GM19397 (cell line): ENCODE measurements at regions not wholly inside any gene's neighbourhood (a gene's known extent, or its start where the extent isn't known, plus 50 kb on each side); places are given as distances from the start of the nearest gene placed in this dataset.
A peak's percentile ranks its signal among the peaks of the same experiment; 100 is the strongest.

Source experiments
- ATAC-seq: cut with Tn5 transposase; IDR thresholded peaks from one replicate; pipeline ENCODE4 v1.9.1; 2021; ENCODE audit warnings: mild to moderate bottlenecking, moderate library complexity; ENCODE audit not compliant: unreplicated experiment

DNA sequence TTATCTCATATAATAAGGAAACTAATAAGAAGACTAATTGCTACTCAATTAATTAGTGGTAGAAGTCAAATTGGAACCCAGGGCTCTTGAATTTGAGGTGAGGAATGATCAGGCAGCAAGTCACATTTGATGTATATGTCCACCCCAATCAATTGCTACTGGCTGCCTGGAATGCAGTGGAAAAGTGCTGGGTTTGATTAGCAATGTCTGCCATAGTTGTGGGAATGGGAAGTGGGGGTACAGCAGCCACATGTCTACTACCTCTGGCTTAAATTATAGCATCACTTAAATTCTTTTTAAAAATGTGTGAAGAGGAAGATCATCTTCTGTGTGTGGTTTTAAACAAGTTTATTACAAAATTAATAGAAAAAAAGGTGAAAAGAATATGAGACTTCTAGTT, 50.8 kb upstream of the NAV2 start:
- ATAC-seq, result no peak

DNA sequence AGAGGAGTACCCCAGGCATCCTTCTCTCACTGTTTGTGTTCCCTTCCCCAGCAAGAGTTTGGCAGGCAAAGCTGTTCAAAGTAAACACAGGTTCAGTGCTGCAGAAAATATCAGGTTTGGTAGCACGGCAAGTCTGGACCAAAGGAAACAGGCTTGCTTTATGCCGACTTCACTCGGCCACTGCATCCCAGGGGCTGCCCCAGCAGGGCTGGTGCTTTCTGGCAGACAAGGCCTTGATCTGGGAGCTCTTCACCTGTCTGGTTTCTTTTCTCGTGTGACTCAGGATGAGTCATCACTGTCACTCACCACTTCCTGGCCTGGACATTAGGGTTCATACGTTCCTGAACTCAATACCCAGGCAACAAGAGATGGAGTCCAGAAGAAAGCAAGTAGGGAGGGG, 52.6 kb upstream of the NAV2 start:
- peak; percentile 99 for ATAC-seq

DNA sequence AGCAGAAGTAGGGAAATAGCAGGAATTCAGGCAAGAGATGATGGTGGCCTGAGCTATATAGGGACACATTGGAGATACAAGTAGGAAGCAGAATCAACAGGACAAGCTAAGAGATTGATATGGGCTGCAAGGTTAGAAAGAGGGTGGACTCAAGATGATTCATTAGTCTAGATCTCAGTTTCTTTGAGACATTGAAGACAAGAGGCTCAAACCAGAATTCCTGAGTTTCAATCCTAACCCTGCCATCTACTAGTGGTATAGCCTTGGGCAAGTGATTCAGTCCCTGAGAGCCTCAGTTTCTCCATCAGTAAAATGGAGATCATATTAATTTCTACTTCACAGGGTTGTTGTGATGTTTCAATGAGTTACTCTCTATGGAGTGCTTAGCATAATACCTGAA, 53.1 kb upstream of the NAV2 start:
- ATAC-seq, result no peak

DNA sequence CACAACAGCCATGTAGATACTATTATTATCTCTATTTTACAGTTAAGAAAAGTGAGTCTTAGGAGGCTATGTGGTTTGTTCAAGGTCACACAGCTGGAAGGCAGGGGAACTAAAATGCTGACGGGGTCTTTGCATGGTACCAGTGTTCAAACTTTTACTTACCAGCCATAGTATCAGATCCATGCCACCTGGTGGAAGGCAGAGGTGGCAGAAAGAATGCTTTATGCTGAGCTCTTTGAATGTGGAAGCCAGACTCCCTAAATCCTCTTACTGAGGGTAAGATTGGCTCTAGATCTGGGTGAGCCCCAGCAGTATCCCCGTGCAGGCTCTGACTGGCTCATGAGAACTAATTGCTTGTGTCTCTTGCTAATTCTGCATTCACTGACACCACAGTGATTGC, 54.3 kb upstream of the NAV2 start:
- ATAC-seq, result no peak

DNA sequence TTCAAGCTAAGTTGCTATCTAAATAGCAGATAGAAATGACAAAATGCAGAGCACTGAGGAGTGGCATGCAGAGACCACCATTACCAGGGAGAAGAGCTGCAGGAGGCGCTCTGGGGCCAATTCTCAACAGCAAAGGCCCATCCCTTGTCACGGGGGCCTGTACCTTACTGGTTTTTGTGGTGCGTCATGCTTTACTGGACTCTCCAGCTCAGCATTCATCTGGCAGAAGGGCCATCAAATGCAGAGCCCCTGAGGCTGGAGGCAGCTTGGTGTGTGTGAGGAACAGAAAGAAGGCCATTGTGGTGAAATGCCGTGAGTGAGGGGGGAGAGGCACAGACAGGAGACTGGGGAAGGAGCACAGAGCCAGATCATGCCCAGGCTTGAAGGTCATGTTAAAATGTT, 56.5 kb upstream of the NAV2 start:
- ATAC-seq, result no peak

DNA sequence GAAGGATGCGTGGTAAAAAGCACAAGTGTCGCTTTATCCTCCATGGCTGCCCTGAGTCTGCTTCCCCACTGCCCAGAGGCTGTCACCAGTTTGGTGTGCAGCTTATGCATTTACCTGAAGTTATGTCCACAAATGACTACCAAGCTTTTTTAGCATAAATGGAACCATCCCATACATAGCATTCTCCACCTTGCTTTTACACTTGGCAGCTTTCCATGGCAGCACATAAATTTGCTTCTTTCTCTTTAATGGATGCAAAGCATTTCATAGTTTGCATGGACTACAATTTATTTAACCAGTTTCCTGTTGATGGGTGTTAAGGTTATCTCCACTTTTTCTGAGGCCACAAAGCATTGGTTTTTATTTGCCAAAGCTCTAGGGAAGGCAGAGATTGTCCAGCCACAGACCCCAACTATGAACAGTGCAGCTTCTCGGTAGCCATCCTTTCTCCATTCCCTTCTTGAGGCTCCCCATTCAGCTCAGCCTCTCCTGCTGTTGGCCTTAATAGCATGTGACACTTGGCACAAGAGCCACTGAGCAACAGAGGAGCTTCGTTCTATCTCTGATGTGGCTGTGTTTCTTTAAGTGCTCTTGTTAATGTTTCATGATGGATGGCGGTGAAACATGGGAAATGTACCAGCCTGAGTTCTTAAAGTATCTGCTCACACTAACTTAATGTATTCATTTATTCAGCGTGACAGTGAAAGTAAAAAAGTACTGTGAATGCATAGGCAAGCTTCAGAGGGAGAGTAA, 59.8 kb upstream of the NAV2 start:
- no peak for ATAC-seq

DNA sequence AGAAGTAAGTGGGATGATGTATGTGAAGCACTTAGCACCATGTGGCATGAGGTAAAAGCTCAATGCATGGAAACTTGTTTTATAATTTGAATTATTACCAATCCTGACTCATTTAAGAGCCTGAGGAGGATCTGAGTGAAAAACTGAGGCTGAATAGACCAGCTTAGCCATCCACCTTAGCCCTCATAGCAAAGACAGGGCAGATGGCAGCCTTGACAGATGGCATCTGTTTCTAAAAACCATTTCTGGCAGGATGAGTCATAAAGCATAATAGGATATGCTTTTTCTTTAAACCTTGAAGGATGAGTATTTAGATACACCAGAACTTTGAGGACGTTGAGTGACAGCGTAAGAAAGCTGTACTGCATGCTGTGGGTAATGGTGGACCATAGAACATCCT, 61.0 kb upstream of the NAV2 start:
- no peak for ATAC-seq

DNA sequence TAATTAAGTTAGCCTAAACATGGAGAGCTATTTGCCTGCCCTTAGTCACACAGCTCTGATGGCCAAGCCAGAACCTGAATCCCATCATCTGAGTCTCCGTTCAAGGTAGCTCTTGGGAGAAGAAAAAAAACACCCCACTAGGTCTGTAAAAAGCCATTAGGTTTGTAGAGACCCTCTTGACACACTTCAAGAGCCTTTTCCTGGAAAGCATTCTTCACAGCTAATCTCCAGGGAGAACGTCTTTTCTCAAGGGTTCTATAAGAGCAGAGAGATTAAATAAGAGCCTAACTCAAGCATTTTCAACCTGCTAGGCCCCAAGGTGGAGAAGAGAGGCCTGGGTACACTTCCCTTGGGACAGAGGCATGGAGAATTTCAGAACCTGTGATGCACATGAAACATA, 61.6 kb upstream of the NAV2 start:
- no peak for ATAC-seq

DNA sequence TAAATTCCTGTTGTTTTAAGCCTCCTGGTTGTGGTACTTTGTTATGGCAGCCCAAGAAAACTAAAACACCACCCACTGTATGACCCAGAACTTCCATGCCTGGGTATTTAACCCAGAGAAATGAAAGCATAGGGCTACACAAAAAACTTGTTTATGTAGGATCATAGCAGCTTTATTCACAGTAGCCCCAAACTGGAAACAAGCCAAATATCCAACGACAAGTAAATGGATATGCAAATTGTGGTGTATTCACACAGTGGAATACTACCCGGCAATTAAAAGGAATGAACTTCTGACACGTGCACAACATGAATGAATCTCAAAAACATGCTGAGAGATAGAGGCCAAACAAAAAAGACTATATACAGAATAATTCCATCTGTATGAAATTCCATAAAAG, 62.2 kb upstream of the NAV2 start:
- no peak for ATAC-seq

DNA sequence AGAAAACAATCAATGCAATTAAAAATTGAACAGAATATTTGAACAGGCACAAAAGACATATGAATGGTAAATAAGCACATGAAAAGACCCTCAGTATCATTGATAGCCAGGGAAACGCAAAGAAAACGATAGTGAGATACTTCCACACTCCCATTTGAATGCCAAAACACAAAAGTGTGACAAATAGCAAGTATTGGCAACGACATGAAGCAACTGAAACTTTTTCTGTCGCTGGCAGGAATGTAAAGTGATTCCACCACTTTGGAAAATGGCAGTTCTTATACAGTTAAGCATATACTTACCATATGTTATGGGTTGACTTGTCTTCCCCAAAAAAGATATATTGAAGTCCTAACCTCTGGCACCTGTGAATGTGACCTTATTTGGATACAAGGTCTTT, 62.9 kb upstream of the NAV2 start:
- ATAC-seq, result no peak

DNA sequence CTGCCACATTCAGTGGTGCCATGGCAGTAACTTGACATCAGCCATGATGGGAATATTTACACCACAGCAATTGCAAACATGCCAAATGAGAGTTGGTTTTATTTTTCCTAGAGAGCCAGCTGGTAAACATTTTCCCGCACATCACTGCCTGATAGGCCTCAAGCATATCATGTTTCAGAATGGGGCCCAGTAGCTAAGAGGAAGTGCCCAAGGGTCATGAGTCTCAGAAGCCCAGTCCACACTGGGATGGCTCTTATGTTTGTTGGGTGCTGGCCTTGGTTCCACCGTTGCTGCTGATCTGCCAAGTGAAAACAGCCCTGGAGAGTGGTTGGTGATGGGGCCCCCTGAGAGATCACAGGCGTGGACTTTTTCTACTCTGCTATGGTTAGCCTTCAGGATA, 64.3 kb upstream of the NAV2 start:
- ATAC-seq, result no peak

DNA sequence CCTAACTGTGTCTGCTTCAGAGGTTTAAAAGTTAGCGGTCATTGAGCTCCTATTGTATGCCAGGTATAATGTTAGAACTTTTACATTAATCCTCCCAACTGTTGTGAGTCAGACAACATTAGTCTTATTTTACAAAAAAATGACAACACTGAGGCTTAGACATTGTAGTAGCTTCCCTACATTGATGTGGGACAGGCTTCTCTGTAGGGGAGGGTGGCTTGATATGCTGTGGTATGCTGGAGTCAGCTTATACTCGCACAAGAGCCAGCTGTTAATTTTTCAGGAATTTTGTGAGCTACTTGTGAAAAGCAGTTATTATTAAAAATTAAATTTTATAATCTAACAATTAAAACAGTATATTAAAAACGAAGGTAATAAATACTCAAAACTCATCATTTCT, 64.8 kb upstream of the NAV2 start:
- ATAC-seq, result no peak

DNA sequence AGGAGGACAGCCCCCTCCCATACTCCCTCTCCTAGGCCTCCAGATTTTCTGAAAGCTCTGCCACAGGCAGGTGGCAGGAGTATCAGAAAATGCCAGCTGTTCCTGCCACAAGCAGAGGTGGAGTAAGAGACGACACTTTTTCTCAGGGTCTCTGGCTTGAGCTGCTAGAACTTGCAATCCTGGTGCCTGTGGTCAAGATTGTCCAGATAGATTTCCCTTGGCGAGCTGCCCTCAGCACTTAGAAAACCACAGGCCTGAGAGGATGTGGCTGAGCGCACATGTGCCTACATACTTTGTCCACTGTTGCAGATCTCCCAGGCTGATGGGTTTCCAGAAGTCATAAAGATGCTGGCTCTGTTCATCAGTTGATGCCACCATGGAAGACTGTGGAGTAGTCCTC, 65.7 kb upstream of the NAV2 start:
- no peak for ATAC-seq

DNA sequence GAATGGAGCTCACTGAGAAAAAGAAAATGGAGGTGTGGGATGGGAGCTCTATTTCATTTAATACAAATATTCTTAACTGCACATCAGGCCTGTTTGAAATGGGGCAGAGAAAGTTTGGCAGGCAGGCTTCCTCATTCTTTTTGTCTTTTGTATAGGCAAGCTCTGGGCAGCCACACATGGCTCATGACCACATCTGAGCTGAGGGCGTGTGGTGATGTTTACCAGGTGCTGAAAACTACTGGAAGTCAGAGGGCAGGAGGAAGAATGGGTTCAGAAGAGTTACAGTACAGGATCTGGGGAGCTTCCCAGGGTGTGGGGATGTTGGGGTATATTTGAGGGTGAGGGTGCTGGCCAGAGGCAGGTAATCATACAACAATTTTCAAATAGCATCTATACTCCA, 66.3 kb upstream of the NAV2 start:
- ATAC-seq, result no peak

DNA sequence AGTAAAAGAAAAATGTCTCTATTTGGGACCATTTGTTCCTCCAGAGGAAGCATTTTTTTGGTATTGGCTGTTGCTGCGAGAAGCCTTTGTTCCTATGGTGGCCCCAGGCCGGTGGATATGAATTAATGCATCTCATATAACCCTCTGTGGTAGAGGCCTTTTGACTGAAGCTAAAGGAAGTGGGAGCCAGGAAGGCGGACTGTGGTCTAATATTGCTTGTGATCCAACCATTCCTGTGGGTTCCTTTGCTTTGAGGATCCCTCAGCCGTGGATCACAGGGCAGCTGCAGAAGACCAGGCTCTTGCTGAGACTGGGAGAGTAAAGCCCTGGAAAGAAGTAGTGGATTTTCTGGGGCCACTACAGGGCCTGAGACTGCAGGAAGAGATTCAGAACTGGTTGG, 68.3 kb upstream of the NAV2 start:
- ATAC-seq, result no peak

DNA sequence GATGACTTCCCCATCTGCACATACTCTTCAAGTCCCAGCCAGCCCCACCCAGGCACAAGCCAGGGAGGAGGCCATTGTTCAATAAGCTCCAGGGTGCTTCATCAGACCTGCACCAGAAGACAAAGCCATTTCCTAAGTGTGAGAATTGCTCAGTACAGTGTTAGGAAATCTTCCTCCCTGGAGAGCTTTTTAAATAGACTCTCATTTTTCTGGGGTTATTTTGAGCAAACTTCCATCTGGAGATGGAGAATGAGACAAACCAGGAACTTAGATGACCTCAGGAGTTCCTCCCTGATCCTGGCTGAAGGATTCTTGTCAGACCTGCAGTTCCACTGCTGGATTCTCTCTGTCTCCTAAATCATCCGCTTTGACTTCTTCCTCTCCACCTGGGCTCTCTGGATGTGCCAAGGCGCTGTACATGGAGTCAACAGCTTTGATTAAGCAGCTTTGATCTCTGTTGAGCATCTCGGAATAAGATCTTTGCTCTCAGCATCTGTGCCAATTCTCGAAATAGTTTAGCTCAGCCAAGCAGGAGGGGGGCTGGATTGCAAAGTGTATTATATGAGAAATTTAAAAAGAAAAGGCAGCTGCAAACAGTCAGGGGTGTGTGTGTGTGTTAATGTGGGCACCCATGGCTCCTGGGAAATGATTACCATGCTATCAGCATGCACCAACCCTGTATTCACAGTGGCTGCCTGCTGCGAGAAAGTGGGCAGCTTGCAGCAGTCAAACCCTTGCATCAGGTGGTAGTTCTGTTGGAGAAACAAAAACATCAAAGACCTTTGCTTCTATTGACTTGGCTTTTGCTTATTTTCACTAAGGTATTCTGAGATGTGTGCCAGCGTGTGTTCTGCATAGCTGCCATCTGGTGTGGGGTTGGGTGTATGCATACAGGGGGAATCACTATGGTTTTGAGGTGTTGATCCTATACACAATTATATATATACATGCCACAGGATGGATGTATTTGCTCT, 70.2 kb upstream of the NAV2 start:
- no peak for ATAC-seq

DNA sequence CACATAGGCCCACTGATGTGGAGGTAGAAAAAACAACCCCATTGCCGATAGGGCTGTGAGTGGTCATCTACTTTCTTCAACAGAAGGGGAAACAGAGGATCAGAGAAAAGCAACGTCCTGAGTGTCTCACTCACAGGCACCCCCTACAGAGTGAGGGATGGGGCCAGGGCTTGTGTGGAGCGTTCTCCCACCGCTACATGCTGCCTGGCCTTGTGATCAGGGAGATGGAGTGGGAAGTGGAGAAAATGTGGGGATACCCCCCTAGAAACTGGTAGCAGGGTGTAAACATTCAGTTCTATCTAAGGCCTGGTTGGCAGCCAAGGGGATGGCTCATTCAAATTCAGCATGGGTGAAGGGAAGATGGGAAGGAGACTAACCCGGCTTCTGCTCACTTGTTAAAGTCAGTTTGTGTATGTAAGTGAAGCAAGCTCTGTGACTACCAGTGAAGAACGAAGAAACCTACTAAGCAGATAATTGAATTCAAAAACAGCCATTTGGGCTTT, 73.0 kb upstream of the NAV2 start:
- no peak for ATAC-seq

DNA sequence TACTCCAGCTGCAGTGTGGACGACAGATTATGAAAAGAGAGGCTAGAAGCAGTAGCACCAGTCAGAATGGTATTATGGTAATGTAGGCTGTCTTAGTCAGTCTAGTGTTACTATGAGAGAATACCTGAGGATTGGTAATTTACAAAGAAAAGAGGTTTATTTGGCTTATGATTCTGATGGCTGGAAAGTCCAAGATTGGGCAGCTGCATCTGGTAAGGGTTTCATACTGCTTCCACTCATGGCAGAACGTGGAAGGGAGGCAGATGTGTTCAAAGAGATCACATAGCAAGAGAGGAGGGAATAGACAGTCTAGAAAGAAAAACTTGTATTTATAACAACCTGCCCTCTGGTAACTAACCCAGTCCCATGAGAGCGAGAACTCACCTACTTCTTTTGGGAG, 77.3 kb upstream of the NAV2 start:
- ATAC-seq, result no peak

DNA sequence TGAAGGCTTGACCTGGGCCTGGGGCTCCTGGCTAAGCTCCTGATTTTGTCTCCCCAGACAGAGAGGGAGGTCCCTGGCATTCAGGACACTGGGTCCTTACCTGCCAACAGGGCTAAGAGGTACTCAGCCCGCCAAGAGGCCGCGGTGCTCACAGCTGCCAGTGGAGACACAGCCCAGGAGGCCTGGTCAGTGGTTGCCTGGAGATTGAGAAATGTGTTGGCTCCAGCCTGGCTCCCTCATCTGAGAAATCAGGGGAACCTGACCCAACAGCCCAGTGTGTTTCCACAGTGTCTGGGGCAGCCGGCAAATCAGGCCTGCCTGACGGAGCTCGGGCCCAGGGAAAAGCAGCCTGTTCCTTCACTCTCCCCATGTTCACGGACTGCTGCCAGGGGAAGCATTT, 79.4 kb upstream of the NAV2 start:
- no peak for ATAC-seq

DNA sequence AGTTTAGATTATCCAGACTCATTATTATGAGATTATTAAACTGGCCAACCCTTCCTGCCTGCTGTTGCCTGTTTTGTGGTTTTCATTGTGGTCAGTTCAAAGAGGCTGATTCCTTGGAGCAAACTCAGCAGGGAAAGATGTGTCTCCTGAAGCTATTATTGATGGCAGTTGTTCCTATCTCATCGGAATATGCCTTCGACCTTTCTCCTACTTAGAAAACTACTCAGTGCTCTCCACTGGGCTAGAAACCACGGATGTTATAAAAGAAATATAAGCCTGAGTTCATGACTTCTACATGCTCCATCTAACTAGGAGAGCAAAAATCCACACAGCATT, 80.2 kb upstream of the NAV2 start:
- ATAC-seq, result no peak

DNA sequence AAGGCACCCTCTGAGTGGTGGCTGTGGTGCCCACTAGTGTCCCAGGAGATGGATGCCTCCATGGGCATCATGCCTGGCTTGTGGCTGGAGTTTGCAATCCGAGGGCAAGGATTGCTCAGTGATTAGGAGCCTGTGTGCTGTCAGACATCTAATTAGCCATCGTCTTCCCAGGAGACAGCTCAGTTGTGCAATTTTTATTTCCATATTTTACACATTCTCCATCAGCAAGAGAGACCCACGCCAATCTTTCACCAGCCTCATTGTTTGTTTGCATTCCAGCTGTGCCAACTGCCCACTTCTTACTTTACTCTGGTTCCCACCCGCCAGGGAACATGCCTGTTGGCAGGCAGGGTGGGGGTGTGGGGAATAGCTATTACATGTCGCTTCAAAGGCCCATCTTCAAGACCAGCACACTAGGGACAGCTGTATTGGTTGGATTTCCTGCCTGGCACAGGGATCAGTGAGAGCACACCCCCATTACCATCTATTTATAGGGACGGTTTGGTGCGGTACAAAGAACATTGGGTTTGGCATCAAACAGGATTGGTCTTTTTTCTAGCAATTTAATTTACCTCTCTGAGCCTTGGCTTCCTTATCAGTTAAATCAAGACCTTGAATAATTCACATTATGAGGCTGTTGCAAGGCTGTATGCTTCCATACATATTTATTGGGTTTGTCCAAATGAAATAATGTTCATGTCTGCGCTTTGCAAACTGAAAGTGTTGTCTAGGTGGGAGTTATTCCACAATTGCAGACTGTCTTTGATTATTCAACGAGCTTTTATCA, 80.7 kb upstream of the NAV2 start:
- no peak for ATAC-seq
